K562 (cell line): ENCODE measurements at regions not wholly inside any gene's neighbourhood (a gene's known extent, or its start where the extent isn't known, plus 50 kb on each side); places are given as distances from the start of the nearest gene placed in this dataset.

Experiments used
- CBFA2T3 ChIP-seq: fragments of 450-650 bp; IDR thresholded peaks from 2 replicates; pipeline ENCODE4 v1.6.1; 2017
- CCAR2 ChIP-seq: fragments of 200-400 bp; formaldehyde crosslinking; IDR thresholded peaks from 2 replicates; pipeline ENCODE4 v1.6.1; 2017; ENCODE audit warnings: mild to moderate bottlenecking, low read depth, low read length
- DACH1 ChIP-seq: fragments of 450-650 bp; IDR thresholded peaks from 2 replicates; pipeline ENCODE4 v1.6.1; 2018; ENCODE audit not compliant: partially characterized antibody
- ESRRA ChIP-seq: fragments of 450-650 bp; IDR thresholded peaks from 2 replicates; pipeline ENCODE4 v1.6.1; 2014; ENCODE audit warnings: low read depth, mild to moderate bottlenecking, moderate library complexity, borderline replicate concordance
- FOXK2 ChIP-seq, 2 experiments: fragments of 450-650 bp; IDR thresholded peaks in 1 of 2; conservative IDR thresholded peaks in 1 of 2; 2 replicates each; pipeline ENCODE4 v1.6.1; 2016; ENCODE audit warnings: low read depth in 2 of 2, mild to moderate bottlenecking in 1 of 2
- GTF2E2 ChIP-seq: fragments of 200-800 bp; sonication (Bioruptor generic); IDR thresholded peaks from 2 replicates; pipeline ENCODE4 v1.6.1; 2016; ENCODE audit warnings: missing genetic modification characterization, missing compliant biosample characterization
- ILF3 ChIP-seq: fragments of 450-650 bp; IDR thresholded peaks from 2 replicates; pipeline ENCODE4 v1.6.1; 2018; ENCODE audit warnings: antibody characterized with exemption, mild to moderate bottlenecking, moderate library complexity, borderline replicate concordance
- KHSRP ChIP-seq: fragments of 450-650 bp; IDR thresholded peaks from 2 replicates; pipeline ENCODE4 v1.6.1; 2017
- MYBL2 ChIP-seq, 2 experiments: fragments of 450-650 bp in 1 of 2; sonication (generic) in 1 of 2; formaldehyde crosslinking in 1 of 2; IDR thresholded peaks; 2 replicates each; pipeline versions ENCODE4 v1.6.1 to v1.8.1; 2017 to 2022; ENCODE audit warnings: borderline replicate concordance in 1 of 2, inconsistent platforms in 1 of 2, low read depth in 1 of 2, mild to moderate bottlenecking in 1 of 2, missing genetic modification reagents in 1 of 2, moderate library complexity in 1 of 2
- PBX2 ChIP-seq, 2 experiments: IDR thresholded peaks in 1 of 2; conservative IDR thresholded peaks in 1 of 2; 2 replicates each; pipeline ENCODE4 v1.6.1; 2016; ENCODE audit warnings: low read depth in 2 of 2, mild to moderate bottlenecking in 1 of 2, missing compliant biosample characterization in 1 of 2, missing genetic modification characterization in 1 of 2, moderate library complexity in 1 of 2
- RAD21 ChIP-seq, 2 experiments: fragments of 250-450 bp in 1 of 2; fragments of 450-650 bp in 1 of 2; sonication (Bioruptor Pico) in 1 of 2; formaldehyde crosslinking in 1 of 2; IDR thresholded peaks in 1 of 2; conservative IDR thresholded peaks in 1 of 2; 2 replicates each; pipeline versions ENCODE4 v1.4.0 to v1.8.0; 2020 to 2022; ENCODE audit warnings: mild to moderate bottlenecking in 2 of 2, moderate library complexity in 1 of 2
- RBFOX2 ChIP-seq: fragments of 200-400 bp; formaldehyde crosslinking; IDR thresholded peaks from 2 replicates; pipeline ENCODE4 v1.6.1; 2017; ENCODE audit warnings: low read depth, mild to moderate bottlenecking, low read length, moderate library complexity
- RFX7 ChIP-seq: fragments of 250-450 bp; sonication (Bioruptor Pico); IDR thresholded peaks from 2 replicates; pipeline ENCODE4 v1.5.1; 2021; ENCODE audit warnings: mild to moderate bottlenecking
- SRSF3 ChIP-seq: fragments of 200-400 bp; formaldehyde crosslinking; IDR thresholded peaks from 2 replicates; pipeline ENCODE4 v1.6.1; 2016; ENCODE audit warnings: mild to moderate bottlenecking, low read length, moderate library complexity; ENCODE audit not compliant: insufficient read depth
- SRSF9 ChIP-seq: fragments of 200-400 bp; formaldehyde crosslinking; IDR thresholded peaks from 2 replicates; pipeline ENCODE4 v1.6.1; 2017; ENCODE audit warnings: low read depth, low read length, borderline replicate concordance
- TAF7 ChIP-seq: fragments of 450-650 bp; IDR thresholded peaks from 2 replicates; pipeline ENCODE4 v1.6.1; 2016; ENCODE audit warnings: missing genetic modification characterization, missing compliant biosample characterization
- TF ChIP-seq, protein P1 (sequence below): fragments of 450-650 bp; IDR thresholded peaks from 2 replicates; pipeline ENCODE4 v1.6.1; 2016; ENCODE audit warnings: borderline replicate concordance
- TF ChIP-seq, protein P2 (sequence below): fragments of 250-450 bp; sonication (Bioruptor Pico); IDR thresholded peaks from 2 replicates; pipeline ENCODE4 v1.5.0; 2021

- TF ChIP-seq, protein P1, sequence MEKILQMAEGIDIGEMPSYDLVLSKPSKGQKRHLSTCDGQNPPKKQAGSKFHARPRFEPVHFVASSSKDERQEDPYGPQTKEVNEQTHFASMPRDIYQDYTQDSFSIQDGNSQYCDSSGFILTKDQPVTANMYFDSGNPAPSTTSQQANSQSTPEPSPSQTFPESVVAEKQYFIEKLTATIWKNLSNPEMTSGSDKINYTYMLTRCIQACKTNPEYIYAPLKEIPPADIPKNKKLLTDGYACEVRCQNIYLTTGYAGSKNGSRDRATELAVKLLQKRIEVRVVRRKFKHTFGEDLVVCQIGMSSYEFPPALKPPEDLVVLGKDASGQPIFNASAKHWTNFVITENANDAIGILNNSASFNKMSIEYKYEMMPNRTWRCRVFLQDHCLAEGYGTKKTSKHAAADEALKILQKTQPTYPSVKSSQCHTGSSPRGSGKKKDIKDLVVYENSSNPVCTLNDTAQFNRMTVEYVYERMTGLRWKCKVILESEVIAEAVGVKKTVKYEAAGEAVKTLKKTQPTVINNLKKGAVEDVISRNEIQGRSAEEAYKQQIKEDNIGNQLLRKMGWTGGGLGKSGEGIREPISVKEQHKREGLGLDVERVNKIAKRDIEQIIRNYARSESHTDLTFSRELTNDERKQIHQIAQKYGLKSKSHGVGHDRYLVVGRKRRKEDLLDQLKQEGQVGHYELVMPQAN, result no peak
- TF ChIP-seq GTF2E2 (tag) (no peak), PBX2 (CRISPR knock-in tag; IDR thresholded peaks at IDR 0.05; ENCODE audit: low read depth) (no peak), PBX2 (tag; conservative IDR thresholded peaks at IDR 0.05; ENCODE audit: low read depth) (peak; percentile 63), KHSRP (no peak), CBFA2T3 (peak; percentile 47; the same call in 1 of the 2 replicates), CCAR2 (no peak), RAD21 (CRISPR knock-in tag; conservative IDR thresholded peaks at IDR 0.05 in 1 of 2, IDR thresholded peaks at IDR 0.05 in 1 of 2) (no peak), SRSF9 (no peak), ILF3 (no peak), ESRRA (no peak), TAF7 (no peak), FOXK2 (conservative IDR thresholded peaks at IDR 0.05 in 1 of 2, IDR thresholded peaks at IDR 0.05 in 1 of 2; ENCODE audit: low read depth in 2 of 2) (no peak), DACH1 (peak; percentile 80), MYBL2 (IDR thresholded peaks at IDR 0.05; ENCODE audit: low read depth) (peak; percentile 41; the same call in 1 of the 2 replicates), MYBL2 (CRISPR knock-in tag; IDR thresholded peaks at IDR 0.05; ENCODE audit: borderline replicate concordance) (no peak), SRSF3 (no peak), RBFOX2 (no peak), RFX7 (CRISPR knock-in tag) (no peak)
- TF ChIP-seq, protein P2, sequence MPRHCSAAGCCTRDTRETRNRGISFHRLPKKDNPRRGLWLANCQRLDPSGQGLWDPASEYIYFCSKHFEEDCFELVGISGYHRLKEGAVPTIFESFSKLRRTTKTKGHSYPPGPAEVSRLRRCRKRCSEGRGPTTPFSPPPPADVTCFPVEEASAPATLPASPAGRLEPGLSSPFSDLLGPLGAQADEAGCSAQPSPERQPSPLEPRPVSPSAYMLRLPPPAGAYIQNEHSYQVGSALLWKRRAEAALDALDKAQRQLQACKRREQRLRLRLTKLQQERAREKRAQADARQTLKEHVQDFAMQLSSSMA (CRISPR knock-in tag), result no peak
These were observed 343.5 kb downstream of the RFPL4B start (continued) for GRCh38 chr6:112690497-112691202.
